ENCODE measurements at regions not wholly inside any gene's neighbourhood (a gene's known extent, or its start where the extent isn't known, plus 50 kb on each side); places are given as distances from the start of the nearest gene placed in this dataset.

GRCh38 chr10:4011136-4011812 is 226.3 kb upstream of the KLF6 start:
- no peaks in the 10 kb centered on the region for H3K4me1 Mint-ChIP-seq (ENCODE audit: unreplicated experiment)

GRCh38 chr10:4008676-4009382 is 223.8 kb upstream of the KLF6 start:
- Mint-ChIP-seq H3K36me3 (ENCODE audit: low read depth, unreplicated experiment) (no peaks in the 10 kb centered on the region), H3K9me3 (ENCODE audit: unreplicated experiment) (no peaks in the 10 kb centered on the region), H3K4me1 (ENCODE audit: unreplicated experiment) (peaks cover 5% of the 10 kb centered on the region), H3K27ac (ENCODE audit: unreplicated experiment) (no peak overlapping the region), H3K4me3 (ENCODE audit: unreplicated experiment) (no peak overlapping the region), H3K27me3 (ENCODE audit: unreplicated experiment) (no peaks in the 10 kb centered on the region)
- no peak for DNase-seq (ENCODE audit: low spot score)
- no peak for TF ChIP-seq CTCF (IDR thresholded peaks at IDR 0.05; ENCODE audit: unreplicated experiment)

More at GRCh38 chr10:4011136-4011812, 226.3 kb upstream of the KLF6 start:
- DNase-seq (ENCODE audit: low spot score) = no peak
- no peak for TF ChIP-seq CTCF (IDR thresholded peaks at IDR 0.05; ENCODE audit: unreplicated experiment)
- H3K27me3 Mint-ChIP-seq (ENCODE audit: unreplicated experiment) = no peaks in the 10 kb centered on the region
- H3K27ac Mint-ChIP-seq (ENCODE audit: unreplicated experiment) = no peak overlapping the region
- H3K36me3 Mint-ChIP-seq (ENCODE audit: low read depth, unreplicated experiment) = no peaks in the 10 kb centered on the region
- H3K4me3 Mint-ChIP-seq (ENCODE audit: unreplicated experiment) = no peak overlapping the region
- H3K9me3 Mint-ChIP-seq (ENCODE audit: unreplicated experiment) = no peaks in the 10 kb centered on the region

- Mint-ChIP-seq H3K36me3 (ENCODE audit: low read depth, unreplicated experiment) (no peaks in the 10 kb centered on the region), H3K27ac (ENCODE audit: unreplicated experiment) (no peak overlapping the region), H3K4me1 (ENCODE audit: unreplicated experiment) (peaks cover 5% of the 10 kb centered on the region), H3K9me3 (ENCODE audit: unreplicated experiment) (no peaks in the 10 kb centered on the region), H3K27me3 (ENCODE audit: unreplicated experiment) (no peaks in the 10 kb centered on the region), H3K4me3 (ENCODE audit: unreplicated experiment) (no peak overlapping the region)
- DNase-seq (ENCODE audit: low spot score) = no peak
- TF ChIP-seq CTCF (IDR thresholded peaks at IDR 0.05; ENCODE audit: unreplicated experiment) = no peak
These were observed 222.8 kb upstream of the KLF6 start for GRCh38 chr10:4007771-4008170.

GRCh38 chr10:4006858-4007257 is 221.8 kb upstream of the KLF6 start:
- TF ChIP-seq CTCF (IDR thresholded peaks at IDR 0.05; ENCODE audit: unreplicated experiment) = no peak
- no peaks in the 10 kb centered on the region for H3K36me3 Mint-ChIP-seq (ENCODE audit: low read depth, unreplicated experiment)
- peaks cover 2% of the 10 kb centered on the region for H3K27me3 Mint-ChIP-seq (ENCODE audit: unreplicated experiment)
- no peak for DNase-seq (ENCODE audit: low spot score)
- H3K9me3 Mint-ChIP-seq (ENCODE audit: unreplicated experiment) = no peaks in the 10 kb centered on the region
- H3K4me1 Mint-ChIP-seq (ENCODE audit: unreplicated experiment) = peaks cover 7% of the 10 kb centered on the region
- no peak overlapping the region for H3K4me3 Mint-ChIP-seq (ENCODE audit: unreplicated experiment)
- H3K27ac Mint-ChIP-seq (ENCODE audit: unreplicated experiment) = no peak overlapping the region

GRCh38 chr10:4006051-4006450 is 221.0 kb upstream of the KLF6 start:
- no peak overlapping the region for H3K27ac Mint-ChIP-seq (ENCODE audit: unreplicated experiment)
- no peaks in the 10 kb centered on the region for H3K9me3 Mint-ChIP-seq (ENCODE audit: unreplicated experiment)
- TF ChIP-seq CTCF (IDR thresholded peaks at IDR 0.05; ENCODE audit: unreplicated experiment) = no peak
- H3K4me1 Mint-ChIP-seq (ENCODE audit: unreplicated experiment) = peaks cover 8% of the 10 kb centered on the region
- peaks cover 2% of the 10 kb centered on the region for H3K27me3 Mint-ChIP-seq (ENCODE audit: unreplicated experiment)
- no peak overlapping the region for H3K4me3 Mint-ChIP-seq (ENCODE audit: unreplicated experiment)
- DNase-seq (ENCODE audit: low spot score) = no peak
- no peaks in the 10 kb centered on the region for H3K36me3 Mint-ChIP-seq (ENCODE audit: low read depth, unreplicated experiment)

Data from endothelial cell (in vitro differentiated cells).